C4-2B (cell line): ENCODE measurements at regions not wholly inside any gene's neighbourhood (a gene's known extent, or its start where the extent isn't known, plus 50 kb on each side); places are given as distances from the start of the nearest gene placed in this dataset.

Source experiments
- ZFX ChIP-seq: fragments of 450-650 bp; IDR thresholded peaks from 2 replicates; pipeline ENCODE4 v1.6.1; 2017
- TF ChIP-seq, protein P1 (sequence below): fragments of 450-650 bp; conservative IDR thresholded peaks from 2 replicates; pipeline ENCODE4 v1.5.1; 2017; ENCODE audit warnings: mild to moderate bottlenecking

DNA sequence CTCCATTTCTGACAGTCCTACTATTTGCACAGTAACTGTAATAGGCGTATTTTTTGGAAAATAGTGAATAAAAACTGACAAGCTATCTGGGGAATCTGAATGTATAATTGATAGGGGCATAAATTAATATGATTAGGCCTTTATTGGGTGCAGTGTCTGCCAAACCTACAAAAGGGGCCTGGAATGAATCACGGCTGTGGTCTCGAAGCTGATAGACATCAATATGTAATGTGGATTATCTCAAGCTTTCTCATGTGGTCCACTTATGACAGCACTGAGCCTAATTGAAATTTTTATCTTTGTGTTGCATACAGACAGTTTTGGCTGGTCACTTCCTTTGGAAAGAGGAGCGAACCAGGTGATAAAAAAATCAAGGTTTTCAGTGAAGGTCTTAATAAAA is 450.4 kb downstream of the GPATCH2 start:
- TF ChIP-seq, protein P1, sequence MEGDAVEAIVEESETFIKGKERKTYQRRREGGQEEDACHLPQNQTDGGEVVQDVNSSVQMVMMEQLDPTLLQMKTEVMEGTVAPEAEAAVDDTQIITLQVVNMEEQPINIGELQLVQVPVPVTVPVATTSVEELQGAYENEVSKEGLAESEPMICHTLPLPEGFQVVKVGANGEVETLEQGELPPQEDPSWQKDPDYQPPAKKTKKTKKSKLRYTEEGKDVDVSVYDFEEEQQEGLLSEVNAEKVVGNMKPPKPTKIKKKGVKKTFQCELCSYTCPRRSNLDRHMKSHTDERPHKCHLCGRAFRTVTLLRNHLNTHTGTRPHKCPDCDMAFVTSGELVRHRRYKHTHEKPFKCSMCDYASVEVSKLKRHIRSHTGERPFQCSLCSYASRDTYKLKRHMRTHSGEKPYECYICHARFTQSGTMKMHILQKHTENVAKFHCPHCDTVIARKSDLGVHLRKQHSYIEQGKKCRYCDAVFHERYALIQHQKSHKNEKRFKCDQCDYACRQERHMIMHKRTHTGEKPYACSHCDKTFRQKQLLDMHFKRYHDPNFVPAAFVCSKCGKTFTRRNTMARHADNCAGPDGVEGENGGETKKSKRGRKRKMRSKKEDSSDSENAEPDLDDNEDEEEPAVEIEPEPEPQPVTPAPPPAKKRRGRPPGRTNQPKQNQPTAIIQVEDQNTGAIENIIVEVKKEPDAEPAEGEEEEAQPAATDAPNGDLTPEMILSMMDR = no peak
- TF ChIP-seq ZFX = no peak
